ENCODE measurements at regions not wholly inside any gene's neighbourhood (a gene's known extent, or its start where the extent isn't known, plus 50 kb on each side); places are given as distances from the start of the nearest gene placed in this dataset.
"Not testable (repeated sequence)": the region's sequence is repeated elsewhere in the genome, so short reads cannot be mapped to it uniquely, and the experiment has no call there.

DNA sequence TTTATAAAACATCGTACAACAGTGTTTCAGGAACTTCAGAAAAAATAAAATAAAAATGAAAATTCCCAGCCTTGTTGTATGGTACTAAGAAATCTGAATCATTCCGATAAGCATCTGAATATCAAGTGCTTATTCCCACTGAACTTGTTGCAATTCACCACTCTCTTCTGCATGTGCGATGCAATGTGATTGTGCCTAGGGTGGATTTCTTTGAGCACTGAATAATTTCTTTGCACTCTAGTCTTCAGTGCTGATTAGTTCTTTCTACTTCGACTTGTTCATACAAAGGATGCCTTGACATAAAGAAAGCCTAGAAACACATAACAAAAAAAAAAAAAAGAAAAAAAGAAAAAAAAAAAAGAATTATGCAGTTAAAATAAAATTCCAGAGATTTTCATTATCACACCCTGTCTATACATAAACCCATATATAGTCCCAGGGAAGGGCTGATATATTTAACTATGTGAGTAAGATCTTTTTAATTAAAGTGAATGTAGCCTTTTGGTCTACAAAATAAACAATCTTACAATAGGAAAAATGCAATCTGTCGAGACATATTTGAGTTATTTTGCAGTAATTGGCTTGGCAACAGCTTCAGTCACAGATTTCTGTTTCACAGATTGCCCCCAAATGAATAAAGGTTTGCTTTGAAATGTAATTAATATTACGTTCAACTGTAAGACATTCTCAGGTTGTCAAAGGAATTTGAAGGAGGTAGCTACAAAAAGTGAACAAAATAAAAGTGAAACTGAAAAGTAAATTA is 1118.9 kb upstream of the CELF2 start:
- DNase-seq (ENCODE audit: low read depth in 2 of 2) = no peak

DNA sequence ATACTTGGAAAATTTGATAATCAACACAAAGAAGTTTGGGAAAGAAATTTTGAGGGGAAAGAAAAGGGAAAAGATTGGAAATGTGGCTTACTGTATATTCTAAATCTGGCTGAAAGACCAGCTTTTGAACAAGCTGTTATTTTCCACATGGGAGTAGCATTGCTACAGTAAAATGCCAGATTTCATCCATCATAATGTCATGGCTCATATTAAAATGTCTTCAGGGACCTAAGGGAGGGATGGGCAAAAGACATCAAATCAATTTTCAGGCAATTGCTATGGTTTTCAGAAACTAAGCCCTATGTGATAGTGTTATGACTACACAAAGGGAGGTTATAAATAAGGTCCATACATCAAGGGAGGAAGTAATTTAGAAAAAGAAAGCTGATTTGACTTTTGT is 1116.9 kb upstream of the CELF2 start:
- DNase-seq (ENCODE audit: low read depth in 2 of 2) = no peak

DNA sequence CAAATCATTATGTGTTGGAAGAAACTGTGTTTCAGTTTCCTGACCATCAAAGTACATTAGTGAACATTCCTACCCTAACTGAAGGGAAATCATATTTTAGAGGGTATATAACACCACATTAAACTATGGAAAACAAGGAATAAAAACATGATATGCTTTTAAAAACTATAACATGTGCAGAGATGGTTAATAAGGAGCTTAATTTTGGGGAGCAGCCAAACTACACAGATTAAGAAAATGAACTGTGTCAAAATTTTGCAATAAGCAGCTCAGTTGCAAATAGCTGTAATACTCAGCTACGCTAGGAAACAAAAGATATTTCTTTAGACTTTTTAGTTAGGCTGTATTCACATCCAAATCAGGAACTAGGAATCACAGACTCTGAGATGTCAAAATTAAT is 1115.7 kb upstream of the CELF2 start:
- DNase-seq (ENCODE audit: low read depth in 2 of 2) = no peak

DNA sequence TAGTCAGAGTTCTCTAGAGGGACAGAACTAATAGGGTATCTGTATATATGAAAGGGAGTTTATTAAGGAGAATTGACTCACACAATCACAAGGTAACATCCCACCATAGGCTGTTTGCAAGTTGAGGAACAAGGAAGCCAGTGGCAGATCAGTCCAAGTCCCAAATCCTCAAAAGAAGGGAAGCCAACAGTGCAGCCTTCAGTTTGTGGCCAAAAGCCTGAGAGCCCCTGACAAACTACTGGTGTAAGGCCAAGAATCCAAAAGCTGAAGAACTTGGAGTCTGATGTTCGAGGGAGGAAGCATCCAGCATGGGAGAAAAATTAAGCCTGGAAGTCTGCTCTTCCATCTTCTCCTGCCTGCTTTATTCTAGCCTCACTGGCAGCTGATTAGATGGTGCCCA is 1107.2 kb upstream of the CELF2 start:
- DNase-seq (ENCODE audit: low read depth in 2 of 2) = no peak

DNA sequence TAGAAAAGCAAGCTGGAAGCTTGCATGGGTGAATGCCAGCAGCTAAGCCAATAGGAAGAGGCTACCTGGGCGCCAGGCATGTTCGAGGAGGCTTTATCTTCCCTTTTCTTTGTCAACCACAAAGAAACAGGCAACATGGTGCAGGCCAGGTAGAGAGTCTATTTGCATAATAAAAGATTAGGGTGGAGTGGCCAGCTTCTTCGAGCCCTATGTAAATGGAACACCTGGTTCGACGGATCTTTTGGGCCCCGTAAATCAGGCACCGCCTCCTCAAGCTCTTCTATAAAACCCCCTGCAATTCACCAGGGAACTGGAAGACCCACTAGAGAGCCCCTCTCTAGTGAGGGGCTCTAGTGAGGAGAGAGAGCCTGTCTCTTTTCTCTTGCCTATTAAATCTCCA is 1106.2 kb upstream of the CELF2 start:
- DNase-seq (ENCODE audit: low read depth in 2 of 2) = no peak

DNA sequence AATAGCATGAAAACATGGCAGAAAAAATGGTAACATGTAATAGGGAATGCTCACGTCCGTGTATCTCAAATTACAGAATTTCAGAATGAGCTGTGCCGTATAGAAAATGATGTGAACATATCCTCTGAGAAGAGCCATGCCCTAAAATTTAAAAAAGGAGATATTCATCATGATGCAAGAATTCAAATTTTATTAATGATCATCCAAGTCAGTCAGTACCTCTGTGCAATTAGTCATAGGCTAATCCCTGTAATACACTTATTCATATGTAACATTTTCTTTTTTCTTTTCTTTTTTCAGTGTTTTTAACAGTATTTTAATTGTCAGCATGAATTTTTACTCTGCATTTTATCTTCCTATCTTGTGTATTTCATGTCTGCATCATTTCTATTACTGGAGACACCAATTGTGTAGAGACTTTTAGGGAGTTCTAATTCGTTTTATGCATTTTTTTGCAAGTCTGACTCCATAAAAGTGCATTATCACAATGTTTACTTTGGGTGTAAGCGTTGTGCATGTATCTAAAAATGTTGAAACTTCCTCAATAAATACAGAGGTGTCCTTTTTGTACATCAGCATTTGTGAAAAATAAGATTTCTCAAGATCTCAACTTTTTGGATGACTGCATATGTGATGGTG is 1103.7 kb upstream of the CELF2 start:
- DNase-seq (ENCODE audit: low read depth in 2 of 2) = no peak

DNA sequence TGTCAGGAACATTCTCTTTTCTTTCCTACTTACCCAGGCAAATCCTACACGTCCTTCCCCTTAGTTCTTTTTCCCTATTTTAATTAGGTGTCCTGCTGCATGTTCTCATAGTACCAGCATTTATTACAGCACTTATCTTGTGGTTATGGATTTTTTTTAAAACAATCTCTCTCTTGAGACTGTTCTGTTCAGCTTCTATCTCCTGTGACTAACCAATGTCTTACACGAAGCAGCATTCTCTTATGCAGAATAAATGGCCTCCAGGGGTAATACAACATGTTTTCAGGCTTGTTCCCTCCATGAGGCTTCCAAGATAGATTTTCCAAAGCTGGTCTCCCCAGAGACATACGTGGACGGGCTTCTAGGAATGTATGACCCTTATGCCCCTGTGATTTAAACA is 1096.1 kb upstream of the CELF2 start:
- DNase-seq (ENCODE audit: low read depth in 2 of 2) = no peak

DNA sequence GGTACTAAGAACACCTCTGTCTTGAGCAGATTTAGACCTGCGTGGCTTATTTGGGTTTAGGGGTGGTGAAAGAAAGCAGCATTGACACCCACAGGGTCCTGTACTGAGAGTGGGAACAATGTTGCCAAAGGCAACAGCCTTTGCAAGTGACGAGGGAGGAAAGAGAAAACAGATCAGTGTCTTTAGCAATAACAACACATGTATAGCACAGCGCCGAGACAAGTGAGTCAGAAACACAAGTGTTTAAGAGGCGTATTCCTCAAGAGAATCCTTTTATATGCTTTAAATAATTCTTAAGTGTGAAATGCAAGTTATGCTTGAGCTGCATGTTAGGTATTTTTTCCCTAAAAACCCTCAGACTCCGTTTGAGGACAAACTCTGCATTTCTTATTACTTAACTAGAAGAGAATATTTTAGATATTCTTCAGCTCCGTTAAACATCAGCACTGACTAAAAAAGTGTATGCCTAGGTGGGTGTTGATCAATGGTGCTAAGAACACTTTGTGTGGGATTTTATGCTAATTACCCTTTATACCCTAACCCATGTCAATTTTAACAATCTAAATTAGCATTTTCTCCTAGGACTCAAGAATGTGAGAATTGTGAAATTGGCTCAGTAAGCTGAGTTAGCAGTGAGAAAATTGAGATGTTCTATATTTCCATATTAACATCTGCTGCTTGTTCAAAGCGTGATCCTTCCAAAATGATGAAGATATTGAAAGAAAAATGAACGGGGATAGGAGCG is 1095.4 kb upstream of the CELF2 start:
- DNase-seq (ENCODE audit: low read depth in 2 of 2) = no peak

DNA sequence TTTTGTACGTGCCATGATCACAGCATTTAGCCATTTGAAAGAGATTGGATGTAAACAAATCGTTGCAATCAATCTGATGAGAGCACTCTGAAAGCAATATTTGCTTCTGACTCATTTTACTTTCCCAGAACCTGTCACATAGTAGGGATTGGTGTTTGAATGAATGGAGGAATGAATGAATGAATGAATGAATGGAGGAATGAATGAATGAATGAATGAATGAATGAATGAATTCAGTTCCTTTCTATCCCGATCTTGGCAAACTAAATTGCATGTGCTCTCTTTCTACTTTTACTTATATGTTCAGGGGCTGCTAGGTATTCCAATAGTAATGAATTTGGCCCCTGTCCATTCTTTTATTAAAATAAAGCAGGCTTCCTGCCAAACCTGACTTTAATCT is 1091.7 kb upstream of the CELF2 start:
- DNase-seq (ENCODE audit: low read depth in 2 of 2) = no peak

DNA sequence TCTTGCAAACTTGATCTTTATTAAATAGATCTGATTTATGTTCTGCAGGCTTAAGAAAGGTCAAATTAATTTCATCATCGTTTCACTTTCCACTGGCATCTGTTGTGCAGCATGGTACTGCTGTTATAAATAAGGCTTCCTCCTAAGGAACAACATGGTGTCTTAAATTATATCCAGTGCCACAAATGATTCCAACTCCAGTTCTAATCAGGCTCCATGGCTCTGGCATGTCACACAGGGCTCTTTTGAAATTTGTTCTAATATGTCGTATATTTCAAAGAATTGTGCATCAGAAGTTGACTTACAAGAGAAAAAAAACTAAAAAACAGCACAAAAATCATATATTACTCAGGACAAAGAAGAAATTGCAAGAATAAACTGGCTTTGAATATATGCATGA is 1090.8 kb upstream of the CELF2 start:
- DNase-seq (ENCODE audit: low read depth in 2 of 2) = no peak

DNA sequence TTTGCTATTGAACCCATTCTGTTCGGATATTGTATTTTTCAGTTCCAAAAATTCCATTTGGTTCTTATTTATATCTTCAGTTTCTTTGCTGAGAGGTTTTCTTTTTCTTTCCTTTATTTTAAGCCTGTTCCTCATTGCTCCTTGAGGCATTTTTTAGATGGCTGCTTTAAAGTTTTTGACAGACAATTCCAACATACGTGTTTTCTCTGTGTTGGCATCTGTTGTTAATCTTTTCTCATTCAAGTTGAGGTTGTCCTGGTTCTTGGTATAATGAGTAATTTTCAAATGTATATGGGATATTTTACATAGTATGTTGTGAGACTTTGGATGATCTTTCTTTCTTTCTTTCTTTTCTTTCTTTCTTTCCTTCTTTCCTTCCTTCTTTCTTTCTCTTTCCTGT is 1078.0 kb upstream of the CELF2 start:
- DNase-seq (ENCODE audit: low read depth in 2 of 2) = no peak

DNA sequence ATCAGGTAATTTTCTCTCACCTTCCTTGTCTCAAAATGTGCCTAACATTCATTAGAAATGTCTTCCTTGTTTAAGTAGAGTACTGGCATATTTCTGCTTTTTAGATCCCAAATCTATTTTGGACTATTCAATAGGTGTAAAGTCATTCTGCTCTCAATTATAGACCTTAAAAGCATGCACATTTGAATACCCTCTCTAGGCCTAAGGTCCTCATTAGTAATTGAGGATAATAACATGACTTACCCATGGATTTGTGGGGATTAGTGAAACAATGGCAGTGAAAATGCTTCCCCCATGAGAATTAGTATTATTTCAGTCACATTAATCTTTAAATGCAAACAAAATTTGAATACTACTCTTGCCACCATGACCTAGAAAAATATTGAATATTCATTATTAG is 1073.0 kb upstream of the CELF2 start:
- DNase-seq (ENCODE audit: low read depth in 2 of 2) = no peak

DNA sequence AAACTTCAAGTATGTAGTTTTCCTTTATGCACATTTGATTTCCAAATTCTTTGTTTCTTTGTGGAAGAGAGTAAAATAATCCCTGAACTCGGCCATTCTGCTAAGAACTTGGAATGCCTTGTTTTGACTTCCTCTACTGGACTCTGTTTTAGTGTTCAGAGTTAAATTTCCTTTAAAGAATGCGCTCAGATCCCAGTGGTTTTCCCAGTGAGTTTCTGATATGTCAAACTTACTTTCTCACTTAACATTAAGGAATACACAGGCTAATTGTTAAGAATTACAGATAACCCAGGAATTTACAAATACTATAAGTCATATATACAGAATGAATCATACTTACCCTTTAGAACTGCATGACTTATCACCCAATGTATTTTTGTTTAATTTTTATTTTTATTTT is 1067.6 kb upstream of the CELF2 start:
- no peak for DNase-seq (ENCODE audit: low read depth in 2 of 2)

DNA sequence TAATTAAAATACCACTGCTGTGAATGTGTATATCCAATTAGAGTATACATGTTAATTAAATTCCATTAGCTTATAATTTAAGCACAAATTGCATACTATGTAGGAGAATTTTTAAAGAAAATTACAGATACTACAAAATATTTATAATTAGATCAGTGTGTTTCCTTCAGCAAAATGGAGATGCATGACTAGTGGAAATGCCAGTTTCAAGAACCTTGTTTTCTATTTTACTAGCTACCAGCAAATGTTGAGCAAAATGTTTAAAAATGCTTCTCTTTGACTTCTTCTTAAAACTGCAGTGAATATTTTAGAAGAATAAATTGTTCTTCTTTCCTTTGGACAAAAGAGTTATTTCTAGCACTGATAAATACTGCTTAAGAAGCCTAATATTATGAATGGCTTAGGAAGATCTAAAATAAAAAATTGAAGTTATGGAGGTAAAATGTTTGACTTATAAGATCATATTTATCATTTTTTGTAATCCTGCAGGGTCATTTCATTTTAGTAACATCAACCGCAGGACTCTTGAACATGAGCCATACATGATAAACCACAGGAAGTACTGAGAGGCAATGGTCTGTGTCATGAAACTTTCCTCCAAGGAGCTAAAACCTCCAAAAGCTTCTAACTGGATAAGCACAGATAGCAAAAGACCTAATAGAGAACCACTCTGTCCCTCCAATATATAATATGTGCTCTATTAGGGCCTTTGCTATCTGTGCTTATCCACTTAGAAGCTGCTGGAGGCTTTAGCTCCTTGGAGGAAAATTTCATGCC is 1066.0 kb upstream of the CELF2 start:
- DNase-seq (ENCODE audit: low read depth in 2 of 2) = no peak

DNA sequence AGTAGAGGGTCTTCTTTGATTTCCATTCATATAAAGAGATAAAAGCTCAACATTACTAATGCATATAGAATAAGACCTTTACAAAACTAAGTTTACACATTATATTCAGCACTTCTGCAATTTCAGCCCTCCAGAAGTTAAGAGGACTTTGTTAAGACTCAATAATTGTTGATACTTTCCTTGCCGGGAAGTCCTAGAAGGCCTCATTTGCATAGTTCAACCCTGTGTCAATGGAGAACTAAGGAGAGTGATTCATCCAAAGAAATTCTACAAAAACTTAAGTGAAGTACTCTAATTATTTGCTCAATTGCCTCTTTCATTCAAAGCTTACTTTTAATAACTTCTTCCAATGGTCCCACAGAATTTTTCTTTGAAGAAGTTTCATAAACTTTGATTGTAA is 1060.3 kb upstream of the CELF2 start:
- DNase-seq (ENCODE audit: low read depth in 2 of 2) = no peak

DNA sequence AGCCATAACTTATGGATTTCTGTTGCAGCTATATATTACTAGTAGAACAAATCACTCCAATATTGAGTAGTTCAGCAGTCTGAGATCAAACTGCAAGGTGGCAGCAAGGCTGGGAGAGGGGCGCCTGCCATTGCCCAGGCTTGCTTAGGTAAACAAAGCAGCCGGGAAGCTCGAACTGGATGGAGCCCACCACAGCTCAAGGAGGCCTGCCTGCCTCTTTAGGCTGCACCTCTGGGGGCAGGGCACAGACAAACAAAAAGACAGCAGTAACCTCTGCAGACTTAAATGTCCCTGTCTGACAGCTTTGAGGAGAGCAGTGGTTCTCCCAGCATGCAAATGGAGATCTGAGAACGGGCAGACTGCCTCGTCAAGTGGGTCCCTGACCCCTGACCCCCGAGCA is 1059.8 kb upstream of the CELF2 start:
- not testable (repeated sequence) for DNase-seq (ENCODE audit: low read depth in 2 of 2)

DNA sequence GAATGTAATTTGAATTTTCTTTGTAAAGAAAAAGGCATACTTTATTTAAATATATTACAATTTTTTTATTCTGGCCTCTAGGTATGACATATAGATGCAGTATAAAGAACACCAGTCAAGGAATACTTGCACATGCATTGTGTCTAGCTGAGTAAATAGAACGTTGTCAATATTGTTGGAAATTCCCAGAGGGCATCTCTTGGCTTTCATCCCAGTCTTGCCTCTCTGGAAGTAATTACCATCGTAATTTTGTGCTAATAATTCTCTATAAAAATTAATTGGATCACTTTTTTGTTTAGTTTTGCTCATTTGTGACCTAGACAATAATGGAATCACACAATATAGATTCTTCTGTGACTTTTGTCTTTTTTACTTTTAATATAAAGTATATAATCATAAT is 1052.3 kb upstream of the CELF2 start:
- DNase-seq (ENCODE audit: low read depth in 2 of 2) = no peak

DNA sequence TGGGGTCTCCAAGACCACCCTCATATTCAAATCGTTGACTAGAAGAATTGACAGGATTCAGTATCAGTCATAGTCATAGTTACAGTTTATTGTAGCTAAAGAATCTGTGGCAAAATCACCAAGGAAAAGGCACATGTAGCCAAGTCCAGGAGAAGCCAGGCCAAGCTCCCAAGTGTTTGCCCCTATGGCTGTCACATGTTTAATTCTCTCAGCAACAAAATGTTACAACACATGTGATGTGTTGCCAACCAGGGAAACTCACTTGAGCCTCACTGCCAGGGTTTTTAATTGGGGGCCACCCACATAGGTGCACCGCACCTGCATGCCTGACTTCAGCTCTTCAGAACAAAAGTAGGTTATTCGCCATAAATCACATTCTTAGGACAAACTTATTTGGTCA is 1030.9 kb upstream of the CELF2 start:
- no peak for DNase-seq (ENCODE audit: low read depth in 2 of 2)

DNA sequence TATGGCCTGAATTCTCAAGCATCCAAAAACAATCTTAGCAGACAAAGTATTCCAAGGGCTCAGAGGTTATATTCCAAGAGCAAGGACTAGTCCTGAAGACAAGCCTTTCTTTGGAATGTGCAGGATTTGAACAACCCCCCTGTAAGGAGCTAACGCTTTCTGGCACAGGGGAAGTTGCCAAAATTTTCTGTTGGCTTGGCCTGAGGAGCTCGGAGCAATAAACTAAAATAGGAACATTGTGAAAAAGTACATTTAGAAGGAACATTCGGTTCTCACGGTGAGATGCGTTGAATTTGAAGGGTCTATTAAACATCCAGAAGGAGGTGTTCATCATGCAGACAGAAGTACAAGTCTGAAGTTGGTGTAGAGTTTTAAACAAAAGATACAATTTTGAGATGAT is 1030.5 kb upstream of the CELF2 start:
- no peak for DNase-seq (ENCODE audit: low read depth in 2 of 2)

DNA sequence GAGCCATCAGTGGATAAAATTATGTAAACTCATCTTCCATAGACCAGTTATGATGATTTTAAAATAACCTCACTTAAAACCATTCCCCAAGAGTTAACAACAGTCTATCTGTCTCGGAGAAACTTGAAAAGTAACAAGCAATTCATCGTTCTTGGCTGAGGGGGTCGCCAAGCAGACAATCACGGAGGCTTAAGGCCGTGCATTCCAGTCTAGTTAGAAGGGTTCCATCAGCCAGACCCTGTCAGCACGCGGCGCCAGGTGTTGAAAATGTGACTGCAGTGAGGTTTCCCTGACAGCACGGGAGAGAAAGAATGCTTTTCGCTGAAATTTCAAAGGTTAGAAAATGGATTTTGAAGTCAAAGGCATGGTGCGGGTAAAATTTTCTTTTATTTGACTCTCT is 1025.0 kb upstream of the CELF2 start:
- no peak for DNase-seq (ENCODE audit: low read depth in 2 of 2)

DNA sequence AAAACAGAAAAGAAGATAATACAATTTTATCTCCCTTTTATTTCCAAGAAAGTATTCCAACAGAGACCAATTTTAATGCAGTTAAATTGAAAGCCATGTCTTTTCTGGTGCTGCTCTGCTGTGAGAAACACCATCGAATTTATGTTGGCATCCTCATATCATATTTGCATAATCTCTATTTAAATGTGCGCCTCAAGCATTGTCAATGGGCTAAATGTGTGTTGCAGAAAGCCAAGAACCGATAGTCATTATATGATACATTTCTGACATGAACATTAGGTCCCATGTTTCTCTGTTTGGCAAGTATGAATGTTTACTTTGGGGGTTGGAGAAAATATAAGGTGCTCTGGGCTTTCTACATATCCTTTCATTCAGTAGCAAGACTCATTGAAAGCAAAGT is 1023.5 kb upstream of the CELF2 start:
- no peak for DNase-seq (ENCODE audit: low read depth in 2 of 2)

DNA sequence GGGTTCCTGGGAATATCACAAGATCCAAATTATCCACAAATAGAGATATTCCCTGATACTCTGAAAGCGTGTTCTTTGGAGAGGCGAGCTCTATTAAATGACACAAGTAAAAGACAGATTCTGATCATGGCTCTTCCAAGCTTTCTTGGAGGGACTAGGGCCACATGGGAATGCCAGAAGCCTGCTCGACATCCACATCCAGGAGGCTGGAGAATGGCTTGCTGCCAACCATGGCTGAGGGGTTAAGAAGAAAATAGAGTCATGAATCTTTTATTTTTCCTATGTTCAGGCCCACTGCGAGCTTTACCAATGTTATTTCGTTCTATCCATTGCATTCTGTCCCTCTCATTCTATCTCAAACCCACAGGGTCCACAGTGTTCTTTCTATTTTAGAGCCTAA is 1018.0 kb upstream of the CELF2 start:
- DNase-seq (ENCODE audit: low read depth in 2 of 2) = no peak
